SK-N-DZ (cell line): ENCODE measurements at regions not wholly inside any gene's neighbourhood (a gene's known extent, or its start where the extent isn't known, plus 50 kb on each side); places are given as distances from the start of the nearest gene placed in this dataset.
"Not testable (repeated sequence)": the region's sequence is repeated elsewhere in the genome, so short reads cannot be mapped to it uniquely, and the experiment has no call there.

Experiments used
- DNase-seq: peaks from one replicate; pipeline ENCODE4 v3.0.0-alpha.2; 2015; ENCODE audit warnings: low spot score

- DNase-seq, result no peak
Measured at GRCh38 chr12:102344691-102345090, 135.7 kb downstream of the IGF1 start.

GRCh38 chr12:102343361-102344121 is 136.8 kb downstream of the IGF1 start:
- DNase-seq, result no peak

GRCh38 chr12:102342281-102343006 is 137.9 kb downstream of the IGF1 start:
- no peak for DNase-seq

GRCh38 chr12:102334765-102335164 is 137.1 kb upstream of the PMCH start:
- no peak for DNase-seq

GRCh38 chr12:102331419-102331818 is 133.8 kb upstream of the PMCH start:
- no peak for DNase-seq

GRCh38 chr12:102329883-102330282 is 132.2 kb upstream of the PMCH start:
- no peak for DNase-seq

GRCh38 chr12:102326982-102327381 is 129.3 kb upstream of the PMCH start:
- no peak for DNase-seq

- not testable (repeated sequence) for DNase-seq
Measured at GRCh38 chr12:102325108-102325507, 127.5 kb upstream of the PMCH start.

GRCh38 chr12:102323799-102324198 is 126.2 kb upstream of the PMCH start:
- DNase-seq, result no peak

GRCh38 chr12:102322254-102322653 is 124.6 kb upstream of the PMCH start:
- DNase-seq, result no peak

GRCh38 chr12:102321305-102322082 is 123.9 kb upstream of the PMCH start:
- no peak for DNase-seq

- DNase-seq, result no peak
Measured at GRCh38 chr12:102317155-102317554, 119.5 kb upstream of the PMCH start.

GRCh38 chr12:102316723-102317122 is 119.1 kb upstream of the PMCH start:
- no peak for DNase-seq

GRCh38 chr12:102314821-102315220 is 117.2 kb upstream of the PMCH start:
- no peak for DNase-seq

GRCh38 chr12:102313116-102313971 is 115.7 kb upstream of the PMCH start:
- peak; percentile 46 for DNase-seq

- DNase-seq, result no peak
Measured at GRCh38 chr12:102305486-102305885, 107.9 kb upstream of the PMCH start.

- DNase-seq, result not testable (repeated sequence)
Measured at GRCh38 chr12:102304667-102305066, 107.0 kb upstream of the PMCH start.

GRCh38 chr12:102302553-102302952 is 104.9 kb upstream of the PMCH start:
- DNase-seq, result no peak

GRCh38 chr12:102301547-102301946 is 103.9 kb upstream of the PMCH start:
- no peak for DNase-seq

- peak; percentile 29 for DNase-seq
Measured at GRCh38 chr12:102300824-102301461, 103.3 kb upstream of the PMCH start.

- DNase-seq, result no peak
Measured at GRCh38 chr12:102299731-102300130, 102.1 kb upstream of the PMCH start.
